Osteocyte (in vitro differentiated cells): ENCODE measurements at regions not wholly inside any gene's neighbourhood (a gene's known extent, or its start where the extent isn't known, plus 50 kb on each side); places are given as distances from the start of the nearest gene placed in this dataset.

Source experiments
- DNase-seq: peaks from one replicate; pipeline ENCODE4 v3.0.0; 2021; ENCODE audit warnings: mixed read lengths; ENCODE audit not compliant: unreplicated experiment; ENCODE audit errors: extremely low spot score
- H3K27ac Mint-ChIP-seq: one replicate; pipeline ENCODE4 v1.8.0; 2021; ENCODE audit warnings: mild to moderate bottlenecking, mixed read lengths; ENCODE audit not compliant: unreplicated experiment
- H3K27me3 Mint-ChIP-seq: one replicate; pipeline ENCODE4 v1.8.0; 2021; ENCODE audit warnings: mixed read lengths; ENCODE audit not compliant: unreplicated experiment
- H3K36me3 Mint-ChIP-seq: one replicate; pipeline ENCODE4 v1.8.0; 2021; ENCODE audit warnings: mixed read lengths; ENCODE audit not compliant: unreplicated experiment
- H3K4me1 Mint-ChIP-seq: one replicate; pipeline ENCODE4 v1.8.0; 2021; ENCODE audit warnings: mixed read lengths; ENCODE audit not compliant: unreplicated experiment
- H3K4me3 Mint-ChIP-seq: one replicate; pipeline ENCODE4 v1.8.0; 2021; ENCODE audit warnings: mild to moderate bottlenecking, moderate library complexity, mixed read lengths; ENCODE audit not compliant: unreplicated experiment
- H3K9me3 Mint-ChIP-seq: one replicate; pipeline ENCODE4 v1.8.0; 2021; ENCODE audit warnings: mixed read lengths; ENCODE audit not compliant: unreplicated experiment
- CTCF ChIP-seq: fragments of 200-600 bp; sonication (generic); IDR thresholded peaks from 2 replicates; pipeline ENCODE4 v1.5.0; 2021; ENCODE audit warnings: antibody characterized with exemption, mild to moderate bottlenecking, moderate library complexity

- no peak for DNase-seq
- H3K4me3 Mint-ChIP-seq: no peak overlapping the region
Measured at GRCh38 chr5:41575110-41575779, 64.8 kb upstream of the PLCXD3 start.

GRCh38 chr5:41574391-41574790 lies 64.0 kb upstream of the PLCXD3 start:
- Mint-ChIP-seq H3K27ac (no peak overlapping the region), H3K4me1 (no peaks in the 10 kb centered on the region), H3K9me3 (peaks cover 14% of the 10 kb centered on the region), H3K36me3 (no peaks in the 10 kb centered on the region), H3K27me3 (peaks cover 4% of the 10 kb centered on the region), H3K4me3 (no peak overlapping the region)
- no peak for TF ChIP-seq CTCF
- DNase-seq: no peak

More at GRCh38 chr5:41575110-41575779, 64.8 kb upstream of the PLCXD3 start:
- H3K9me3 Mint-ChIP-seq: peaks cover 12% of the 10 kb centered on the region
- H3K4me1 Mint-ChIP-seq: no peaks in the 10 kb centered on the region
- H3K27me3 Mint-ChIP-seq: peaks cover 4% of the 10 kb centered on the region
- TF ChIP-seq CTCF: no peak
- no peaks in the 10 kb centered on the region for H3K36me3 Mint-ChIP-seq
- H3K27ac Mint-ChIP-seq: no peak overlapping the region
